Tongue (tissue), 2 donors: ENCODE measurements at regions not wholly inside any gene's neighbourhood (a gene's known extent, or its start where the extent isn't known, plus 50 kb on each side); places are given as distances from the start of the nearest gene placed in this dataset. TPM values are rescaled to one million over a fixed set of nuclear protein-coding genes. Genes with fewer than 3 reads are reported as not detected.
A peak's percentile ranks its signal among the peaks of the same experiment; 100 is the strongest.

Experiments
- DNase-seq: peaks from one replicate; pipeline ENCODE4 v3.0.0-alpha.2; 2015
- small RNA-seq: library from RNA; depleted of rRNA; stranded (forward); fragments of <200 nt; gene quantifications from one replicate; pipeline ENCODE3, GENCODE V24; 2014; ENCODE audit warnings: low replicate concordance

DNA sequence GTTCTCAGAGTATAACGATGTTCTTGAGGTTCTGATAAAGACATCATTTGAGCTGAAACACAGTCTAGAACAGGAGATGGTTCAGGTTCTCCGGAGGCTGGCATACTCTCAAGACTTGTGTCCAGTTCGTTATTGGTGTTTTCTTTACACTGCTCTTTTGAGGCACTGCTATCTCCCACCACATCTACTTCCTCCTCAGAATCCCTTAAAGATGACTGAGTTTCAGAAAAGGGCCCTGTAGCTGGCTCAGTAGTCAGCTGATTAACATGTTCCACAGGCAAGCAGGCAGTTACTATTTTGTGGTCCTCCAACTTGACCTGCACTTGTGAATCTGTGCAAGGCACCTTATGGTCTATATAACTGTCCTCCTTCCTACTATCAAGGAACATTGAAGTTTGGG, 50.2 kb downstream of the ZZZ3 start:
- no peak for DNase-seq

DNA sequence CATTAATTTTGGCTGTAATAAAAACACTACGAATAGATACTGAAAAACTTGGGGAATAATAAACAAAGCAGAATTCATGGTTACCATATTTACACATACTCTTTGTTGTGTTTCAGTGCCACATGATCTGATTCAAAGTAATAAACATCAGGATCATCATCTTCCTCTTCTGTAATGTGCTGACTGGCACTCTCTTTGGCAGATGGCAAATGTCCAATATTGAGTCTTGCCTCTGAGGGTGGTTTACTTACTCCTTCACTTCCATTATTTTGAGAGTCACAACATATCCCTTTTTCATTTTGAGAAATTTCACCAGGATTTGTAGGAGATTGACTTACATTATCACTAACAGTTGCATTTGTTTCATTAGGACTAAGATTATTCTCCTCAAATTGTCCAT, 50.7 kb downstream of the ZZZ3 start:
- DNase-seq: no peak

DNA sequence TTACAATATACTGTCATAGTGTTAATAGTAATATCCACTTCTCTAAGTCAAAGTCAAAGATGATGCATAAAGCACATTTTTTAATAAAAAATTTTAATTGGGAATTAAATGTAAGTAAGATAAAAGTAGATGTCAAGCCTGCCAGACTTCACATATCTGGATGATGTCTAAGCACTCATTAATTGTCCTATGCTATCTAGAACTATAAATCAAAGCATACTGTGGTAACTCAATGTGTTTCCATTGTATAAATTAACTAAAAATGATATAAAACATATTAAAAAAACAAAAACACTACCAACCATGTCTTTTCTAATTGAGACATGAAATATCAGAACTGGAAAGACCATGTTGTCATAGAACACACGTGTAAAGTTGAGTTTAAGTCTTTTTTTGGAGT, 51.2 kb downstream of the ZZZ3 start:
- DNase-seq: no peak

DNA sequence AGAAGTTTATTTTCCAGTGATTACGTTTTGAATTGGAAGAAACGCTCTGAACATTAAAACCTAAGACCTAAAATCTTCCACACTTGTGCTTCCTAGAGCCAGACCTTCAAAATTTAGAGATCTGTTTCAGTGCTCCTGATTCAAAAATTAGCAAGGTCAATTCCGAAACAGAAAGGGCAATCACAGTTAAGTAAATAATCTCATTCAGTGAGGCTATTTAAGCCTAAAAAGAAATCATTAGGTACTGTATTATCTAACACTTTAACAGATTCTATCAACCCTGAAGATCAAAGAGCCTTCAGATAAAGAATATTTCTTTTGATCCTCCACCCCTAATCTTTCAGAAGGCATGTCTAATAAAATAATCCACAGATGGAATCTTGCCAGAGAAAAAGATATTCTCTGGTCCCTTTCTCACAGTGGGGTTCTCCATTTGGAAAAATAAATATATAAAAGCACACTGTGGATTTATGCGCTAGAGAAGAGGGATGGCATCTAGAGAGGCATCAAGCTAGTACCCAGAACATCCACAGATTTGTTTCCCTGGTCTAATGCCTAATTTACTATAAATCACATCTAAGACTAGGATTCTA, 54.4 kb downstream of the ZZZ3 start:
- DNase-seq: peak; percentile 32

DNA sequence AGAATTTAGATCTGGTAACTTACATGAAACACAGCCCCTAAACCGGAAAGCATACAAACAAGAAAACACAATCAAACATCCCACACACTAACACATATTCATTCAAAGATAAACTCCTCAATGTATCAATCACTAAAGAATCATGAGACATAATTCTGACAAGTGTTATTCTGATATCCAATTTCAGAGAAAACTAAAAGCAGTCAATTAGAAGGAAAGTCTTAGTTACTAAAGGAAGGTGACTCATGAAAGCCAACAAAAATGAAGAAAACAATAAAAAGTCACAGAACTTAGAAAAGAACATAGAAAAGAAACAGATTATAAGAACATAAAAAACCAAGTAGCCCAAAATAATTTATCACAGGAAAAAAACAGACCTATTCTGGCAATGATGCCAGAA, 57.2 kb downstream of the ZZZ3 start:
- DNase-seq: no peak

DNA sequence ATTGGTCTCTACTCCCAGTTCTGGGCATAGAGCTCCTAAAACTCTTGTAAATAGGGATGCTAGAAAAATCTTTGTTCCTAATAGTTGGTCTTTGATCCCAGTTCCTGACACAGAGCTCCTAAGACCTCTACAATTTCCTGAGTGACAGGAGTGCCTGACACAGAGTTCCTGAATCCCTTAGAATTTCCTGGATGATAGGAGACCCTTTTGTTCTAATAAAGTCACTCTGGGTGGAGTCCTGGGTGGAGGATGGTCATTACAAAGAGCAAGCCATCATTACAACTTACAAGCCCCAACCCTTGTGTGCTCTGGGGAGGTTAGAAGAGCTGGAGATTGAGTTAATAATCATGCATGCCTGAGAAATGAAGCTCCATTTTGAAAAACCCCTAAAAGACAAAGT, 58.4 kb downstream of the ZZZ3 start:
- DNase-seq: no peak

DNA sequence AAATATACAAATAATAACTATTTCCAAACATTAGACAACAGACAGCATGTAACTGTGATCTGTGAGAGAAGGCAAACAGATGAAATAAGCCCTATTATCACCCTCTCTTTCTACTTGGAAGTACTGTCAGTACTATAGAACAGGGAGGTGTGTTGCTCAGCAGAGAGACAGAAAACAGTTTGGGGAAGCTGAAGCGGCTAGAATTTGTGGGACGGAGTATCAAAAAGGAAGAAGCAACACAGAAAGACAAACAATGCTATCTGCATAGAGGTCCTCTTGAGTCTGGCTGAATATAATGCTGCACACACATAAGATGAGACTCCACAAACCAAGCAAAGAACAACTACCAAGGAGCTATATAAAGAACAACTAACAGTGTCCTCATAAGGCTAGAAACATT, 59.4 kb downstream of the ZZZ3 start:
- DNase-seq: no peak

DNA sequence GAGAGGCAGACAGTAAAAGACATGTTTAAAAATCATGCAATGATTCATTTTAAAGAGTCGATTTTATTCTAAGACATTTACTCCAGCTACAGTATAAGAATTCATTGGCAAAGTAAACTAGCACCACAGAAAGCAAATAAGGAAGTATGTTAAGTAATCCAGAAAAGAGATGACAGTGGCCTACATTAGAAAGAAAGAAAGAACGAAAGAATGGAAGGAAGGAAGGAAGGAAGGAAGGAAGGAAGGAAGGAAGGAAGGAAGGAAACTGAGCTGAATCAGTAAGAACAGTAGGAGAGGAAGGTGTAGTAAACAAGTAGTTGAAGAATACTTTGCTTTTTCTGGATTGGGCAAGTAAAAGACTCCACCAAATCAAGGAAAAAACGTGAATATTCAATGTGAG, 62.2 kb downstream of the ZZZ3 start:
- DNase-seq: no peak

DNA sequence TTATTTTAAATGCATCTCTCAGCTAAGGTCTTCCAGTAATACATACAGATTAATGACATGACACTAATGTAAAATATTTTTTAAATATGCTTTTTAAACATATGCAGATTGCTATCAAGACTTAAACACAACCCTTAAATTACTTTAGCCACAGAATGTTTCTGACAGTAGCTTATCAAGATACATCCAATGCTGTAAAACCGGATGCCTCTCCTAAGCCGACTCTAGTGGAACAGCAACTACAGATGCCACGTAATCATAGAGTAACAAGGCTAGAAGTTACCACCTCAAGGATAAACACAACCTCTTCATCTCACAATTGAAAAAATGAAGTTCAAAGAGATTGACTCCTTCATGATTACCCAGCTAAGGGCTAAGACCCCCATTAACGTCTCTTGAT, 68.4 kb downstream of the ZZZ3 start:
- DNase-seq: no peak

Small RNA genes lying in the stretch of these regions (small RNA-seq; reads per million reads assigned to genes)
- gene RNA5SP20: not detected
